ENCODE measurements at regions not wholly inside any gene's neighbourhood (a gene's known extent, or its start where the extent isn't known, plus 50 kb on each side); places are given as distances from the start of the nearest gene placed in this dataset.
A peak's percentile ranks its signal among the peaks of the same experiment; 100 is the strongest.
"Not testable (repeated sequence)": the region's sequence is repeated elsewhere in the genome, so short reads cannot be mapped to it uniquely, and the experiment has no call there.

- no peak for DNase-seq
Observed at GRCh38 chr16:55017321-55017720, 86.7 kb downstream of the IRX5 start.

GRCh38 chr16:55018881-55019280, 88.2 kb downstream of the IRX5 start:
- no peak for DNase-seq

GRCh38 chr16:55019419-55020131, 88.9 kb downstream of the IRX5 start:
- no peak for DNase-seq

- DNase-seq: peak; percentile 21
Observed at GRCh38 chr16:55021595-55022475, 91.2 kb downstream of the IRX5 start.

GRCh38 chr16:55027260-55027659, 96.6 kb downstream of the IRX5 start:
- DNase-seq: not testable (repeated sequence)

- DNase-seq: no peak
Observed at GRCh38 chr16:55029509-55029908, 98.8 kb downstream of the IRX5 start.

- no peak for DNase-seq
Observed at GRCh38 chr16:55030944-55031343, 100.3 kb downstream of the IRX5 start.

- no peak for DNase-seq
Observed at GRCh38 chr16:55031481-55031880, 100.8 kb downstream of the IRX5 start.

GRCh38 chr16:55033225-55034156, 102.8 kb downstream of the IRX5 start:
- DNase-seq: no peak

GRCh38 chr16:55035029-55035428, 104.4 kb downstream of the IRX5 start:
- DNase-seq: peak; percentile 24

GRCh38 chr16:55035956-55036355, 105.3 kb downstream of the IRX5 start:
- no peak for DNase-seq

- DNase-seq: no peak
Observed at GRCh38 chr16:55036371-55036821, 105.7 kb downstream of the IRX5 start.

GRCh38 chr16:55037046-55037445, 106.4 kb downstream of the IRX5 start:
- DNase-seq: no peak

GRCh38 chr16:55037966-55038365, 107.3 kb downstream of the IRX5 start:
- DNase-seq: no peak

- DNase-seq: no peak
Observed at GRCh38 chr16:55039042-55039441, 108.4 kb downstream of the IRX5 start.

- DNase-seq: no peak
Observed at GRCh38 chr16:55039511-55039910, 108.8 kb downstream of the IRX5 start.

- DNase-seq: no peak
Observed at GRCh38 chr16:55039931-55040330, 109.3 kb downstream of the IRX5 start.

GRCh38 chr16:55040366-55041086, 109.9 kb downstream of the IRX5 start:
- no peak for DNase-seq

GRCh38 chr16:55041540-55042234, 111.0 kb downstream of the IRX5 start:
- no peak for DNase-seq

GRCh38 chr16:55042556-55043432, 112.1 kb downstream of the IRX5 start:
- no peak for DNase-seq
